IMR-90 (cell line): ENCODE measurements at regions not wholly inside any gene's neighbourhood (a gene's known extent, or its start where the extent isn't known, plus 50 kb on each side); places are given as distances from the start of the nearest gene placed in this dataset.

Experiments used
- ATAC-seq: fragments of 200-7000 bp; cut with Tn5 transposase; 2 replicates; pipeline ENCODE4 v1.9.1; 2020; ENCODE audit warnings: low read depth, mild to moderate bottlenecking, moderate library complexity
- BruUV-seq: library from RNA; stranded (reverse); fragments of 400-500 nt; replicated peaks from 2 replicates; lab custom pipeline; 2021; lab: Mats Ljungman, UMichigan
- CTCF ChIA-PET: fragments of 300-600 bp; formaldehyde crosslinking; extraction: SDS; loops from one replicate; lab custom pipeline; 2021; ENCODE audit warnings: antibody characterized with exemption; lab: Yijun Ruan, JAX
- POLR2A ChIA-PET: fragments of 300-600 bp; sonication (Branson Sonifier 250); formaldehyde crosslinking; loops from one replicate; lab custom pipeline; 2022; ENCODE audit warnings: antibody characterized with exemption; ENCODE audit not compliant: unreplicated experiment; lab: Charles Lee
- DNase-seq: peaks from one replicate; pipeline ENCODE4 v3.0.0; 2013
- H2AFZ ChIP-seq: replicated peaks from 2 replicates; pipeline ENCODE3; 2013; ENCODE audit warnings: low read length, mild to moderate bottlenecking; ENCODE audit not compliant: poor library complexity
- H2AK5ac ChIP-seq: 2 replicates; pipeline ENCODE4 v1.6.1; 2013; ENCODE audit warnings: low read depth, low read length, inconsistent platforms
- H2AK9ac ChIP-seq: replicated peaks from 2 replicates; pipeline ENCODE3; 2013; ENCODE audit warnings: mild to moderate bottlenecking, low read depth, low read length, moderate library complexity; ENCODE audit not compliant: poor library complexity
- H2BK120ac ChIP-seq: 2 replicates; pipeline ENCODE4 v1.6.1; 2013; ENCODE audit warnings: low read depth, low read length, inconsistent platforms
- H2BK15ac ChIP-seq: 3 replicates; pipeline ENCODE4 v1.6.1; 2013; ENCODE audit warnings: low read depth, low read length, inconsistent platforms
- H2BK20ac ChIP-seq: 2 replicates; pipeline ENCODE4 v1.6.1; 2013; ENCODE audit warnings: low read depth, mild to moderate bottlenecking, inconsistent platforms, low read length, moderate library complexity
- H2BK5ac ChIP-seq: 2 replicates; pipeline ENCODE4 v1.6.1; 2013; ENCODE audit warnings: mild to moderate bottlenecking, low read depth, low read length, inconsistent platforms; ENCODE audit not compliant: poor library complexity, severe bottlenecking
- H3K14ac ChIP-seq: replicated peaks from 2 replicates; pipeline ENCODE4 v1.6.1; 2013; ENCODE audit warnings: low read depth, low read length, inconsistent platforms
- H3K18ac ChIP-seq: 2 replicates; pipeline ENCODE4 v1.6.1; 2013; ENCODE audit warnings: low read depth, low read length, control low read depth
- H3K23ac ChIP-seq: 2 replicates; pipeline ENCODE4 v1.6.1; 2013; ENCODE audit warnings: low read depth, low read length, inconsistent platforms
- H3K27ac ChIP-seq: 2 replicates; pipeline ENCODE4 v1.5.1; 2013; ENCODE audit warnings: mild to moderate bottlenecking, control low read depth, low read length; ENCODE audit not compliant: insufficient read depth
- H3K27me3 ChIP-seq: 2 replicates; pipeline ENCODE4 v1.6.1; 2013; ENCODE audit warnings: low read length; ENCODE audit not compliant: control insufficient read depth, insufficient read depth
- H3K36me3 ChIP-seq: 2 replicates; pipeline ENCODE4 v1.6.1; 2013; ENCODE audit warnings: low read length, mixed read lengths; ENCODE audit not compliant: control insufficient read depth, insufficient read depth
- H3K4ac ChIP-seq: 2 replicates; pipeline ENCODE4 v1.6.1; 2013; ENCODE audit warnings: low read depth, low read length, inconsistent platforms
- H3K4me1 ChIP-seq: 2 replicates; pipeline ENCODE4 v1.6.1; 2013; ENCODE audit warnings: low read length, mixed read lengths; ENCODE audit not compliant: control insufficient read depth, insufficient read depth
- H3K4me2 ChIP-seq: 2 replicates; pipeline ENCODE4 v1.6.1; 2013; ENCODE audit warnings: low read depth, mild to moderate bottlenecking, control low read depth, low read length, moderate library complexity
- H3K4me3 ChIP-seq: 2 replicates; pipeline ENCODE4 v1.5.1; 2013; ENCODE audit warnings: low read depth, mild to moderate bottlenecking, control low read depth, low read length, moderate library complexity; ENCODE audit not compliant: insufficient read depth
- H3K56ac ChIP-seq: 2 replicates; pipeline ENCODE4 v1.6.1; 2013; ENCODE audit warnings: low read length, inconsistent platforms; ENCODE audit not compliant: insufficient read depth; ENCODE audit errors: extremely low read depth
- H3K79me1 ChIP-seq, 2 experiments: 2 replicates each; pipeline ENCODE4 v1.6.1; 2013; ENCODE audit warnings: low read length in 2 of 2, inconsistent platforms in 1 of 2, low read depth in 1 of 2
- H3K9ac ChIP-seq: 2 replicates; pipeline ENCODE4 v1.6.1; 2013; ENCODE audit warnings: low read depth, low read length, control low read depth
- H3K9me1 ChIP-seq: 2 replicates; pipeline ENCODE4 v1.6.1; 2013; ENCODE audit warnings: low read length, inconsistent platforms; ENCODE audit not compliant: insufficient read depth
- H3K9me3 ChIP-seq: 2 replicates; pipeline ENCODE4 v1.6.1; 2013; ENCODE audit warnings: low read length; ENCODE audit not compliant: control insufficient read depth, insufficient read depth
- H4K20me1 ChIP-seq: 2 replicates; pipeline ENCODE4 v1.6.1; 2013; ENCODE audit warnings: low read length, inconsistent platforms; ENCODE audit not compliant: insufficient read depth
- H4K5ac ChIP-seq: 2 replicates; pipeline ENCODE4 v1.6.1; 2013; ENCODE audit warnings: mild to moderate bottlenecking, low read depth, low read length, control low read depth
- H4K8ac ChIP-seq, 2 experiments: 2 replicates each; pipeline ENCODE4 v1.6.1; 2013; ENCODE audit warnings: low read depth in 2 of 2, low read length in 2 of 2, control low read depth in 1 of 2, inconsistent platforms in 1 of 2
- H4K91ac ChIP-seq: 2 replicates; pipeline ENCODE4 v1.6.1; 2013; ENCODE audit warnings: low read depth, low read length, inconsistent platforms; ENCODE audit not compliant: insufficient read depth
- BHLHE40 ChIP-seq: fragments of 150-350 bp; IDR thresholded peaks from 2 replicates; pipeline ENCODE4 v1.6.1; 2016; ENCODE audit warnings: mild to moderate bottlenecking, low read depth, low read length
- RFX5 ChIP-seq: IDR thresholded peaks from 2 replicates; pipeline ENCODE4 v1.8.0; 2012; ENCODE audit warnings: low read depth, mild to moderate bottlenecking, low read length, moderate library complexity
- WGBS, 2 experiments: methylation state at CpG; one replicate each; pipeline versions ENCODE4 v1.1.5 to v1.1.7; 2013; ENCODE audit warnings: missing lambda C conversion rate in 2 of 2; ENCODE audit not compliant: insufficient read length in 1 of 2; ENCODE audit errors: extremely low coverage in 2 of 2; 5-methylcytosine and 5-hydroxymethylcytosine counted together
- dilution Hi-C: fragments of 300-500 bp; cut with HindIII; formaldehyde crosslinking; loops from one replicate; pipeline ENCODE4 v1.14.3; 2018; ENCODE audit warnings: low sequenced_read_pairs; ENCODE audit not compliant: unreplicated experiment
- in situ Hi-C: fragments of 300-500 bp; cut with MboI; formaldehyde crosslinking; loops from 3 replicates; pipeline ENCODE4 v1.14.3; 2019; ENCODE audit warnings: low sequenced_read_pairs, inconsistent platforms, mixed read lengths
- intact Hi-C: fragments of 100-400 bp; cut with micrococcal nuclease; formaldehyde crosslinking; loops from 2 replicates; pipeline ENCODE4 v1.10.0; 2022

- Histone ChIP-seq H2AK9ac (no peak overlapping the region), H2BK5ac (no peak overlapping the region), H3K4me2 (no peak overlapping the region), H3K27ac (no peak overlapping the region), H2BK120ac (no peak overlapping the region), H3K9ac (no peak overlapping the region), H2AK5ac (no peak overlapping the region), H3K4me1 (no peaks in the 10 kb centered on the region), H4K8ac (no peak overlapping the region), H3K56ac (no peak overlapping the region), H3K9me3 (peaks cover 27% of the 10 kb centered on the region), H4K91ac (no peak overlapping the region), H3K18ac (no peak overlapping the region), H2BK15ac (no peak overlapping the region), H3K27me3 (no peaks in the 10 kb centered on the region), H3K4me3 (no peak overlapping the region), H4K5ac (no peak overlapping the region), H3K9me1 (no peaks in the 10 kb centered on the region), H3K79me1 (no peaks in the 10 kb centered on the region), H3K4ac (no peak overlapping the region), H3K14ac (no peak overlapping the region), H2AFZ (no peak overlapping the region), H2BK20ac (no peak overlapping the region), H4K20me1 (no peaks in the 10 kb centered on the region), H3K23ac (no peak overlapping the region), H3K36me3 (no peaks in the 10 kb centered on the region)
- dilution Hi-C loops, result no loop called here
- TF ChIP-seq BHLHE40, result no peak
- TF ChIP-seq RFX5, result no peak
- in situ Hi-C loops, result no loop called here
- ATAC-seq, result no peak
- intact Hi-C loops, result no loop called here
- BruUV-seq, result no TSS peak
- 0% methylated on average over 1 of the region's 5 CpGs; no CpG with 5 or more reads in 1 of the 2 experiments for whole genome bisulfite sequencing, 2 experiments
- POLR2A ChIA-PET, result no interaction called here
- CTCF ChIA-PET, result no interaction called here
- DNase-seq, result no peak
Observed at GRCh38 chr17:73697872-73698271, 53.6 kb upstream of the SDK2 start.
